NCI-H748 (cell line): ENCODE measurements at regions not wholly inside any gene's neighbourhood (a gene's known extent, or its start where the extent isn't known, plus 50 kb on each side); places are given as distances from the start of the nearest gene placed in this dataset.
A peak's percentile ranks its signal among the peaks of the same experiment; 100 is the strongest.

Experiments used
- DNase-seq: peaks from one replicate; lab custom pipeline; 2025; ENCODE audit not compliant: unreplicated experiment; lab: John Stamatoyannopoulos, UW

DNA sequence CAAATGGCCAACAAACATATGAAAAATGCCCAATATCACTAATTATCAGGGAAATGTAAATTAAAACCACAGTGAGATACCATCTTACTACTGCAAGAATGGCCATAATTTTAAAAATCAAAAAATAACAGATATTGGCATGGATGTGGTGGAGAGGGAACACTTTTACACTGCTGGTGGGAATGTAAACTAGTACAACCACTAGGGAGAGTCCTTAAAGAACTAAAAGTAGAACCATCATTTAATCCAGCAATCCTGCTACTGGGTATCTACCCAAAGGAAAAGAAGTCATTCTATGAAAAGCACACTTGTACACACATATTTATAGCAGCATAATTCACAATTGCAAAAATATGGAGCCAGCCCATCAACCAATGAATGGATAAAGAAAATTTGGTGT, 459.7 kb downstream of the GXYLT1 start:
- DNase-seq: no peak

DNA sequence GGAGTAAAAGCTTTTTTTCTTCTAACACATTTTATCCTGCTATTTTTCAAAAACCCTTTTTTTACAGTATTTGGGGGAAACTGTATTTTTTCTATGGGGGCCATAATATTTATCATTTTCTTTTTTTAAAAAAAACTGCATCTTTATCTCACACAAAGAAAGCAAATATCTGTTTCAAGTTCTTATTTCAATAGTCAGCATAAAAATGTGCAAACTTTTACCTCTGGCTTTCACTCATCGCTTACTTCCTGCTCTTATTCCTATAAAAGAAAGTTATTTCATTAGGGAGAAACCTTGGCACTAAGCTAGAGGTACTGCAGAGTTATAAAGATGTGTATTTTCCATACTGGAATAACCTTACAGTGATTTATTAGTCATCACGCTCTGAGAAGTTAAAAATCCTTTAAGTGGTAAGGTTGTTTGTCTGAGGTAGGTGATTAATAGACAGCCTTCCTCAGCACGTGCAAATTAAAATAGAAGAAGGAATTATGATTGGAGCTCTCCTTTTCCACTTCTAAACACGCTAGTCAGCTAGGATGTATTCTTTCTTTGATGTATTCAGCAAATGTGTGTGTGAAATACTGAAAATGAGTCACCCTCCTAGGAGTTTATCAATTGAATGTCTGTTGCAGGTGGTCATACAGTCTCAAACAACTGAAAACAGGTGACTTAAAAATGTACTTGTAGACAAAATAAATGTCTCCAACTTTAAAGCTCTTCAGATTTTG, 461.0 kb downstream of the GXYLT1 start:
- DNase-seq: no peak

DNA sequence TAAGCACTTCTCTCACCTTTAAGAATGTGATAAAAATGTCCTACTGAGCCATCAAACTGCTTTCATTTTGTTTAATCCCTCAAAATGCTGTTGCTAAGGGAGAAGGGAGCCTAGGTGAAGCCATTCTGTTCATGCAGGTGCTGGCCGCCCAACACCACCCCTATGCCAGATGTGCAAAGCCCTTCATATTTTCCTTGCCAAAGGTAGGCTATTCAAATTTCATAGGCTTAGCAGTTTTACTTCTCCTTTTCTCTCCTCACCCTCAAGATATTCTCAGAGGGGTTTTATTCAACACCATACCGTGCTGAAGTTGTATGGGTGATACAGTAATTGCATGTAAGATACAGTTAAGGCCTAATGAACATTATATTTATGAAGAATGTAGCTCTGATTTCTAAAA, 461.7 kb downstream of the GXYLT1 start:
- DNase-seq: no peak

DNA sequence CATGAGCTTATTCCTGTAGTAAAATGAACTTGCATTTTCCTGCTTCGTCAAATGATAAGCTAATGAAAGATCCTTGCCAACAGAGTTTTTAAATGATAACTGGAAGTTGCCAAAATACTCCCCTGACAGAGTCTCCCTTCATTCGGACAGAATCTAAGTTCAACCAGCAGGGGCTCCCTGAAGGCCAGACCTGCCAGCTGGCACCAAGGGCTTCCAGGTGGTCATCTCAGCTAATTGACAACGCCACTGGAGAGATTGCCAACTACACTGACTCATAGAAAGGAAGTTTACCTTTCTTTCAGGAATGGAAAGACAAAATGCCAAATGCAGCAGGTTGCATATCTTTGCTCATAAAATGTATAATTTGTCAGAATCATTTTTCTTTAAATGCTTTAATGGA, 462.8 kb downstream of the GXYLT1 start:
- DNase-seq: peak; percentile 56

DNA sequence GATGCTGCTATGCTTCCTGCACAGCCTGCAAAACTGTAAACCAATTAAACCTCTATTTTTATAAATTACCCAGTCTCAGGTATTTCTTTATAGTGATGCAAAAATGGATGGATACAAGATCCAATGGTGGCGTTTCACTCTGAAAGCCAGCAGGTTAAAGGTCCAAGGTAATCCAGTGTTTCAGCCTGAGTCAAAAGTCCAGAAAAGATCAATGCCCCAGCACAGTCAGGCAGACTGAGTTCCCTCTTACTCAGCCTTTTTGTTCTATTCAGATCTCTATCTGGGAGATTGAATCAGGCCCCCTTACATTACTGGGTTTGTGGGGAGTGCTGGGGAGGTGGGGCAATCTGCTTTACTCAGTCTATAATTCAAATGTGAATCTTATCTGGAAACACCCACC, 464.5 kb downstream of the GXYLT1 start:
- no peak for DNase-seq

DNA sequence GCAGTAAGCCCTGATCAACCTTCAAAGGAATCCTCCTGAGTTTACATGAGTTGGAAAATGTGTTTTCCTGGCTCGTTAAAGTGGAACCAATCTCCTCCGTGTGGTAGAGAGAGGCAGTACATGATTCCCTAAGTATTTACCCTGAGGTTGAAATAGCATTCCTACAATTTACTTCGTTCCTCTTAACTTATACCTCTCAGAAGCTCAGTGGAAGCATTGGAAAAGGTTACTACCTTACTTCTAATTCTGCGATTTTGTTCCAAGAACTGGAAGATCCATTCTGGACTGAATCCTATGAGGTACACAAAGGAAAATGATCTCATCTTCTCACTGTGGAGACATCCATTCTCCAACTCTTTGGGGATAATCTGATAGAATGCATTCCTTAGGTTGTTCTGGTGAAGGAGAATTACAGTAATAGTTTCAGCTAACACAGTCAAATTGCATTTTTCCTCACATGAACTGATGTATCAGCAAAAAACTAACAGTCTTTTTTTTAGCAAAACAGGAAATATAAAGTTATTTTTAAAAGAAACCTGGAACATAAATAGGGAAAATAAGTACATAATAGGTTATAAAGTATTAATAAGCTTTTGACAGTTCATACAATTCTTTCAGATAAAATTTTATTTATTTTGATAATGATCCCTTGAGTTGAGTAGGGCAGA, 475.6 kb downstream of the PDZRN4 start:
- DNase-seq: peak; percentile 71

DNA sequence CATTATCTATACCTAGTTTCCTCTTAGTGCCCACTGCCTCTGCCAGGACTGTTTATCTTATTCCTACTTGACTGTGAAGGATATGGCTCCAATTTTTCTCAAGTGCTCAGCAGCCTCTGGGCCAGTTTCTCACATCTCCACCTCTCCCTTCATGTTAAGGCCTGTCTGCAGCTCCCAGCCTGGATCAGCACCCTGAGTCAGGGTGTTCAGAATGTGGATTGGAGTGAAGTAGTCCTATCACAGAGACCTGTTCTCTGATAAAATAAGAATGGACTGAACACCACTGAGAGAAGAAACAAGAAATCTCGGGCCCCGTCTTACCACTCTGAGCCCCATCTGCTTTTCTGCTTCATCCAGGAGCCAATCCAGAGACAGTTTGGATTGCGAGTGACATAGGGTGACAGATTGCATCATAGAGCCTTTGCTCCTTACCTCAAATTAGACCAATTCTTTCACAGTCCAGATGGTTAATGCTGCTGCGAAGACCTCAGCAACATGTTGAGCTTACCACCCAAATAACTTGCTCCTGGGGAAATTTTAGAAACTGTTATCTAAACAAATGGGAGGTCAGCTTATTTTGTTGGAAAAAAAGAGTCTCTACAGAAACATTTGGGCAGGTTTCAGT, 473.1 kb downstream of the PDZRN4 start:
- DNase-seq: no peak

DNA sequence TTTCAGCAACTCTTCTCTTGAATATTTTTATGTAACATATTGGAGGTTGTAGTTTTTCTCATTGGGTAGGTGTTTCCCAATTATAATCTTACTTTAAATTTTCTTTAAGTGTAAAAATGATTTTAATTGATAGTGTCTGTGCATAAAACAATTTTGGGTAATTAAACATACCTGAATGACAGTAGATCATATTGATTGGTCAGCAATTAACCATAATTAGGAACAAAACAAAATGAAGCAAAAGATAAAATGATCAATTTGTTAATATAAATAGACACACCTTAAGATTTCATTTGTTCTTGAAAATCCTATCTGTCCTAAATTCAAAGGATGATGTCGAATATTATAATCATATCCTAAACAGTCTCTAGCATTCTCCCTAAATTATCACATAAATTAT, 468.3 kb downstream of the PDZRN4 start:
- DNase-seq: no peak

DNA sequence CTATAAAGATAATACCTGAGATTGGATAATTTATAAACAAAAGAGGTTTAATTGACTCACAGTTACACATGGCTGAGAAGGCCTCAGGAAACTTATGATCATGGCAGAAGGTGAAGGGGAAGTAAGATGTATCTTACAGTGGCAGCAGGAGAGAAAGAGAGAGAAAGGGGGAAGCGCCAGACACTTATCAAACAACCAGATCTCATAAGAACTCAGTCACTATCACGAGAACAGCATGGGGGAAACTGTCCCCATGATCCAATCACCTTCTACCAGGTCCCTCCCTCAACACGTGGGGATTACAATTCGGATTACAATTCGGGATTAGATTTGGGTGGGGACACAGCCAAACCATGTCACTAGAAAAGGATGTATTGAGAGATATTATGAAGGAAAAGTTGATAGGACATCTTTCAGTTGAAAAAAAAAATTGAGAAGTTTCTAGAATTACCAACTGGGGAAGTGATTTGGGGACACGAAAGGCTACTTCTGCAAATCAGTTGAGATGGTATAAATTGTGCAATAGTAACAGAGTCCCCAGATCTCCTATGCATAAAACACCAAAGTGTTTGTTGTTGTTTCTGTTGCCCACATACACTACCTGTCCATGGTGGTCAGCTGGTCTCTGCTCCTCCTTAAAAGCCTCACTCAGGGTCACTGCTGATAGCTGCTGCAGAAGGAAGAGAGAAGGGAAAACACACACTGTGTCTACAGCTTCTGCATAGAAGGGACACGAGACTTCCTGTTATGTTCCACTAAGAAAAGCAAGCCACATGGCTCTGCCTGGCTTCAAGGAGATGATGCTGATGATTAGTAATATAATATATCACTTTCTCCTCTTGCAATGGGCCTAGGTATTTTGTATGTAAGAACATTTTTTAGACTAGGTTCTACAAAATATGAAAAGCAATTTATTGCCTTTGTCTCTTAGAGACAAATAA, 465.5 kb downstream of the PDZRN4 start:
- no peak for DNase-seq

DNA sequence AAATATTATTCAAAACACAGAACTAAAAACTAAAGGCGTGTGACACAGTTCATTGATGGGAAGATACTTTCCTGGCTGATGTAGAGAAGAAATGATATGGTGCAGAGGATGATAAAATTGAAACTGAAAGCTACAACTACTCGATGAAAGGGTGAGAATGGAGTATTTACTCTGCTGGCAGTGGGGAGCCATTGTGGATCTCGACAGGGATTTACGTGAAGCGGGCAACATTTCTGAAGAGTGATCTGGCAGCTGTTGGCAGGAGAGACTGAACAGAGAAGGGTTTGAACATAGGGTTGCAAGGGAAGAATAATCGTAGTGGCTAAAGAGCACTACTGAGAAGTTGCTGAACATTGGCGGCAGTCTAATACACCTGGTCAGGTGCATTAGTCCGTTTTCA, 464.9 kb downstream of the PDZRN4 start:
- peak; percentile 65 for DNase-seq

DNA sequence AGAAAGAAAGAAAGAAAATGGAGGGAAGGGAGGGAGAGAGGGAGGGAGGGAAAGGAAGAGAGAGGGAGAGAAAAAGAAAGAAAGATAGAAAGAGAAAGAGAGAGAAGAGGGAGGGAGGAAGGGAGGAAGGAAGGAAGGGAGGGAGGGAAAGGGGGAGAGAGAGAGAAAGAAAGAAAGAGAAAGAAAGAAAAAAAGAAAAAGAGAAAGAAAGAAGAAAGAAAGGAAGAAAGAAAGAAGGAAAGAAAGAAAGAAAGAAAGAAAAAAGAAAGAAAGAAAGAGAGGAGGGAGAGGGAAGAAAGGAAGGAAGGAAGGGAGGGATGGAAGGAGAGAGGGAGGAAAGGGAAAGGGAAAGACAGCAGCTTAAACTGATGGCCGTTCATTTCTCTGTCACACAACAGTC, 457.5 kb downstream of the PDZRN4 start:
- no peak for DNase-seq

DNA sequence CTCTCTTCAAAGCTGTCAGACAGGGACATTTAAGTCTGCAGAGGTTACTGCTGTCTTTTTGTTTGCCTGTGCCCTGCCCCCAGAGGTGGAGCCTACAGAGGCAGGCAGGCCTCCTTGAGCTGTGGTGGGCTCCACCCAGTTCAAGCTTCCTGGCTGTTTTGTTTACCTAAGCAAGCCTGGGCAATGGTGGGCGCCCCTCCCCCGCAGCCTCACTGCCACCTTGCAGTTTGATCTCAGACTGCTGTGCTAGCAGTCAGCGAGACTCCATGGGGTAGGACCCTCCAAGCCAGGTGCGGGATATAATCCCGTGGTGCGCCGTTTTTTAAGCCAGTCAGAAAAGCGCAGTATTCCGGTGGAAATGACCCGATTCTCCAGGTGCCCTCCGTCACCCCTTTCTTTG, 454.7 kb downstream of the PDZRN4 start:
- DNase-seq: peak; percentile 90

DNA sequence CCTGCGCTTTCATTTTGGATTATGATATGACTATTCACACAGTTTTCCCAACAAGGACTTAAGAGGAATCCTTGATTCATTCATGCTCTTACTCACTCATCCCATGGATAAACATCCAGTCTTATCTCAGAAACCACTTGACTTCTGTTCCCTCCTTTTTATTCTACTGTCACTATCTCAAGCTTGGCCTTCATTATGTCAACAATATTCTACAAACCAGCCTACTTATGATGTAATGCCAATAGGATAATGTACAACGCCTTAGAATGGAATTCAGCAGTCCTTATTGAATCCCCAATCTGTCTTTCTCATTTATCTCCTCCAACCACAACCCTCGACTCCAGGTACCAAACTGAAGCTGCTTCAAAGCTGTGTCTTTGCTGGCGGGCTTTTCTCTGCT, 448.5 kb downstream of the PDZRN4 start:
- no peak for DNase-seq

DNA sequence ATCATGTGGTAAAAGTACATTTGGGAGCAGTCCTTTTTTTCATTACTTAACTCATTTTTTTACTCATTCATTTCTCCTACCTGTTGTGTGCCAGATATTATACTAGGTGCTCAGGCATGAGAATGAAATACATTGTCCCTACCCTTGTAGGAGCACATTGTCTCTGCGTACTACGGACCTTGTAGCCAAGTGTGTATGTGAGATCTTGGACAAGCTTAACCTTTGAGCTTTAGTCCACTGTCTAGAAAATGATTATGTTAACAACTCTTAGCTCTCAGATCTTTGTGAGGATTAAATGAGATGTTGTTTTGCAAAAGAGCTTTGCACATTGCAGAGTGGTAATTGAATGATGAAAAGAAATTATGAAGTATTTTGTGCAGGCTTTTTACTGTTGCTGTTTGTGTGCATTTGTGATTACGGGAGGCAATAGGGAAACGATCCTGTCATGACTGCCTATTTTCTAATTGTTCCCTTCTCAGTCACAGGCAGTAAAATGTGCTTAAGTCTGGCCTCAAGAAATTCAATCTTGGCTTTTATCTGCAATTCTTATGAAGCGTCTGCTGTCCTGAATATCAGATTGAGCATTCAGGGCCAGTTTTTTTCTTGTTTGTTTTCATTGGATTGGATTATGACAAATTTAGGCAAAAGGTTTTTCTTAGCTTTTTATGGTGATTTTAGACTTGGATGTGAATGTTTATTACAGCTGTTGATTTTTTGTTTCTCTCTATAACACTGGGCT, 447.7 kb downstream of the PDZRN4 start:
- no peak for DNase-seq

DNA sequence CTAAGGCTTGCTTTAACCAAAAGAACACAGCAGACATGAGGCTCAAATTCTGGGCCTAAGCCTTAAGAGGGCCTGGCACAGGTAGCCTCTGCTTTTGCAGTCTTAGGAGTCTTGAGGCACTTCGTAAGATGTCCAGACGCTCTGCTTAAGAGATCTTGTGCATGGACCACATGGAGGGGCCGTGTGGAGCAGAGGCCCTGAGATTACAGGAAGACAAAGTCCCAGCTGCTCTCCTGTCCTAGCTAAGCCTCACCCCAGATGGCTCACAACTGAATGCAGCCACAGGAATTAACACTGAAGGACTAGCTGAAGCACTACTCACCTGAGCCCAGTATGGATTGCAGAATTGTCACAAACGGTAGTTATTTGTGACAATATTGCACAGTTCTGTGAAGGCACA, 446.0 kb downstream of the PDZRN4 start:
- DNase-seq: no peak

DNA sequence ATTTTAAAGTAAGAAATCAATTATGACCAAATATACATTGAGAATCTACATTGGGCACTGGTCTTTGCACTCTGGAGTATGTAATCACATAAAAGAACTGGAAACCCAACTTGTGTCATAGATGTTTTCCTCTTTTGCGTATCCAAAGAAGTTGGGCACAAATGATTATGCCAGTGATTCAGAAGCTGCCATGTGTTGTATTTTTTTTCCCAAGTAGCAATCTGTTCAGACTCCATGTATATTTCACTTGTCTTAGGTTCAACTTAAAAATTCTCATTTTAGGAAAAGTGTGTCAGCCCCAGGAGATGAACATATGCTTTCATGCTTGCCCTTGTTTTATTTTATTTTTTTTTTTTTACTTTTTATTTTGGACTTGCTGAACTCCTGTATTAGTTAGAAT, 441.5 kb downstream of the PDZRN4 start:
- DNase-seq: no peak

DNA sequence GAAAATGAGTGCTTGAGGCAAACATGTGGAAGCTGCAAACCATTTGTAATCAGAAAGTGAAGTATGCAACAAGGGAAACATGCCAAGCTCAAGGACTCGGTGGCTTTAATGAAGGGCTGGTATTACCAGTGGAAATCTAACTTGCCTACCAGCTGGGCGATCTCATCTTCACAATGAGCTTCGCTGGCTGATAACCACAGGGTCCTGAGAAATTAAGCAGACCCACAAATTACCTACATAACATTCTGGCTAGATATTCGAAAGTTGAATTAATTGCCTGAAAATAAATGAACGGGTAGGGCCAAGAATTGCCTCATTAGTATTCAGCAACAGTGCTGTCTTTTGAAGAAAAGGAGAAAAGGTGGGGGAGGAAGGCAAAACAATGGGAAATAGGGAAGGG, 439.4 kb downstream of the PDZRN4 start:
- no peak for DNase-seq

DNA sequence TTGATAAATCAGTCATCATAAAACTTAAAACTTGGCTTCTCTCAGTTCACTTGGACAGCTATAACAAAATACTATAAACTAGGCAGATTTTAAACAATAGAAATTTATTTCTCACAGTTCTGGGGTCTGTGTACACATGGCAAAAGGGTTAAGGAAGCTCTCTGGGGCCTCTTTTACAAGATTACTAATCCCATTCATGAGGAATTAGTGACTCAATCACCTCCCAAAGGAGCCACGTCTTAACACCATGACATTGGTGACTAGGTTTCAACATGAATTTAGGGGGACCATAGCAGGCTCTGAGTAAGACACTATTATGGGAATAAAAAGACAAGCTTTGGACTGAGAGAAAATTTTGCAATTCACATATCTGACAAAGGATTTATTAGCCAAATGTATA, 436.5 kb downstream of the PDZRN4 start:
- DNase-seq: no peak
